SK-MEL-5 (cell line): ENCODE measurements at regions not wholly inside any gene's neighbourhood (a gene's known extent, or its start where the extent isn't known, plus 50 kb on each side); places are given as distances from the start of the nearest gene placed in this dataset.

Experiments
- DNase-seq: peaks from one replicate; pipeline ENCODE4 v3.0.0-alpha.2; 2016; ENCODE audit warnings: low read depth, low spot score
- in situ Hi-C: cut with HindIII; loops from 2 replicates; pipeline ENCODE4 v1.10.0; 2016; ENCODE audit warnings: low sequenced_read_pairs, high pct_unique_total_duplicates, low pct_unique_long_range_greater_than_20kb

- no peak for DNase-seq
- in situ Hi-C loops, result no loop called here
Measured at GRCh38 chr13:44012910-44013757, 133.4 kb downstream of the LACC1 start.

DNA sequence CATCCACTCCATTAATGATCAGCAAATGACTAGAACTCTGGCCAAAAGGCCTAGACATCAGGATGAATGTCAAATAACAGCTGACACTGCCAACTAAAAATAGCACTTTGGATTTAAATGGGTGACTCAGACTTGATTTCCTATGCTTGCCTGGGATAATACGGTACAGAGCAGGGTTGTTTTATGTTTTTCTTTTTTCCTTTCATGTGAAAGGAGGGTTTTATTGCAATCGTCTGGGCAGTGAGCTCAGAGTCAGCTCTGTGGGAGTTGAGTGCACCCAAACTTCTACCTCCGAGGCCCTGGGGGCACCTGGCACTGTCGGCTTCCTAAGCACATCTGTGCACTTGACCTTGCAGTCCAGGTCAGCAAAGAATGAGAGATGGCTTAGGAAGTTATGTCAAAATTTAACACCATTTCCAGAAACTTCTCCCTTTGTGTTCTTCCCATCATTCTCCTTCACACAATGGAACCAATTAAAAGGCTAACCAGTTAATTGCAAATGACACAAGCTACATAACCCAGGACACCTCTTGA is 134.1 kb downstream of the LACC1 start:
- in situ Hi-C loops, result no loop called here
- peak; percentile 17 for DNase-seq

DNA sequence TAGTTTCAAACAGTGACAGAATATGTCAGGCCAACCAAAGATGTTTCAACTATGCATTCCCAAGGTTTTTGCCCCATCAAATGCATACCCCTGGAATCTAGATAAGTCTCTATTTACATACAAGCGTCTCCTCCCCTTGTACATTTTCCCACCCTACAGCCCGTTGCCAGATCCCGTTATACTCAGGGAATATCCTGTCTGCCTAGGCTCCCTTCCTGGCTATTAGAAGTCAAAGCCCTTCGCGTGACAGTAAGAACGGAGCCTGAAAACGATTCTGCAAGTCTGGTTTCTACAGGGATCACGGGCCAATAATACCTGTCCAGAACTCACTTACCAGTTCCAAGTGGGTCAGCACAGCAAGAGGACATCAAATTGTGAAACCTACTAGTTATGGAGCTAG is 134.8 kb downstream of the LACC1 start:
- in situ Hi-C loops, result no loop called here

DNA sequence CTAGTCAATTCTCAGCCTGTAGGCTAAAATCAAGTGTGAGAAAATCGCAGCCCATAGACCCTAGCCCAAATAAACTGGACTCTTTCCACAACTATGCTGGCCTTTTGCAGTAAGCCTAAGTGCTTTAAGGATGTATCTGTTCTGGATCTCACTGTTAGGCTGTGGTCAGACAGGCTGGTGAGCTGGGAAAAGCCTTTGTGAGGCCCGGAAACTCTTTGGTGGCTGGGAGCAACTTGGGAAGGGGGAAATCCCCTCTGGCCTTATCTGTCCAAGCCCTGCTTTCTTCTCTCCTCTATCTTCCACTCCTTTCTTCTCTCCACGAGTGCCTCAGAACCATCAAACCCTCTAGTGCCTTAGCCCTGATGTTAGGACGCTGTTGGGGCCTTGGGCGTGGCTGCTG is 135.4 kb downstream of the LACC1 start:
- no peak for DNase-seq
- in situ Hi-C loops, result no loop called here

More for the DNA sequence above, 134.8 kb downstream of the LACC1 start:
- DNase-seq, result no peak

- in situ Hi-C loops, result no loop called here
- DNase-seq, result no peak
Measured at GRCh38 chr13:44015811-44016210, 136.1 kb downstream of the LACC1 start.

GRCh38 chr13:44017756-44018309 is 138.1 kb downstream of the LACC1 start:
- in situ Hi-C loops, result no loop called here
- DNase-seq, result no peak

DNA sequence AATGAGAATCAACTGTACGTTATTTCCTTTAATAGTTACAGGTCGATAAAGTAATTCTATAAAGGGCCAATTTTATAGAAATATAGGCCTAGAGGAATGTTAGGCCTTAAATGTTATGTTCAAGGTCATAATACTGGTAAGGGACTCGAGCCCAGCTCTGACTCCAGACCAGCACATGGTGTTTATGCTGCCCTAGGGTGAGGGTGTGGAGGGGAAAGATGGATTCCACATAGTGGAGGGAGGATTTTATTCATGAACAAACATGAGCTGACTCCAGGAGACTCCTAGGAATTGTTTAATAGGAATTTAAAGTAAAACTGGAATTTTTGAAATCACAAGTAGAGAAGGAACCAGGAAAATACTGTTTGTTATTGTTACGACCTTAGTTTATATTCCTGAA is 139.9 kb downstream of the LACC1 start:
- DNase-seq, result no peak
- in situ Hi-C loops, result no loop called here

DNA sequence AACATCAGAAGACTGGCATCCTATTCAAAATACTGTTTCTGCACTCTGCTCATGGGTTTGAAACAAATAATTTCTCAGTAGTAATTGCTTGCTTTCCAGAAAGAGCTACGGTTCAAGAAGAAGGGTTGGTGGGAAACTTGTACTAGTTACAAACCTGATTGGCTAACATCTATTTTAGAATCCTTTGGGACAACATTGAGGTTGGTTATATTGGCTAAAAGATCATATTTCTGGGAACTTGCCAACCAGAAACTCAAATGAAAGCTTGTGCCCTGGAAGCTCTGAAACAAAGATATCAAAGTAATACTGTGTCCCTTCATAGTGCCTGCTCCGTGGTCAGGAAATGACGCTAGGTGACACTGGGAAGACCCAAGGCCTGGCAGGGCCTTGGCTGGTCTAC is 141.7 kb downstream of the LACC1 start:
- in situ Hi-C loops, result no loop called here
- DNase-seq, result no peak

GRCh38 chr13:44022196-44022595 is 142.5 kb downstream of the LACC1 start:
- DNase-seq, result no peak
- in situ Hi-C loops, result no loop called here

DNA sequence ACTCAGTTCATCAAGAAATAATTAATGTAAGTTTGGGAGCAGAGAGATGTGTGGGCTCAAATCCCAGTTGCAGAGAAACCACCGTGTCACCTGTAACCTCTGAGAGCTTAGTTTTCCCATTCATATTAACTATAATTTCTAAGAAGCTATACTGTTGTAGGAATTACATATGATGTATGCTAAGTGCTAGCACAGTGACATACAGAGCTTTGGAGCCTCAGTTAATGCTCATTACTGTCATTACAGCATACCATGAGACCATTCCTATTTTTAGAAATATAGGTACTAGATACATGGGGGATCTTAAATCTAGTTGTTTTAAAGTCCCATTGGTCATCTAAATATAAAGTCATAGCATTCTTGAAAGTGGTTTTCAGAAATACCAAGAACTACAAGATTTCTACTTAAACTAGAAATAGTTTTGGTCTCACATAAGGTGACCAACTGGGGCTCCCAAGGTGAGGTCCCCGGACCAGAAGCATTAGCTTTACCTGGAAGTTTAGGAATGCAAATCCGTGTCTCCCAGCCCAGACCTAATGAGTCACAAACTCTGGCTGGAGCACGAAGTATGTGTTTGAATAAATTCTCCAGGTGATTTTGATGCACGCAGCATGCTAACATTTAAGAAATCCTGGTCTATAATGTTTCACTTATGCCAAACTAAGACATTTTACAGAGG is 144.6 kb downstream of the LACC1 start:
- DNase-seq, result no peak
- in situ Hi-C loops, result no loop called here

DNA sequence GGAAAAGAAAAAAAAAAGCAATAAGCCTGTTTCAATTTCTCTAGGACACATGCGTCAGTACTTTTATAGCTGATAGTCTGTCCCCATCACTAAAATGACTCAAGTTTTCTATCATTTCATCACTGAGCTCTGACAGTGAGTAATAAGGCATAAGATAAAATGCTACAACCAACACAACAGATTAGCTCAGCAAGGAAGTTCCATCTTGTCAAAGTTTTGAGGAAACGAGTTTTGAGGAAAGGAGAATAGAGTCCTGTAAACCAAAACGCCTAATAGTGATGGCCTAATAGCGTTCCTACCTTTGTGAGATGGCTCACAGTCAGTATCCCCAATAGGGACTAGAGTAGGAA is 145.1 kb downstream of the LACC1 start:
- in situ Hi-C loops, result loop anchor here (25.0 kb wide), 1 partner anchor 412 kb away; no protein-coding TSS in a partner anchor
- no peak for DNase-seq

DNA sequence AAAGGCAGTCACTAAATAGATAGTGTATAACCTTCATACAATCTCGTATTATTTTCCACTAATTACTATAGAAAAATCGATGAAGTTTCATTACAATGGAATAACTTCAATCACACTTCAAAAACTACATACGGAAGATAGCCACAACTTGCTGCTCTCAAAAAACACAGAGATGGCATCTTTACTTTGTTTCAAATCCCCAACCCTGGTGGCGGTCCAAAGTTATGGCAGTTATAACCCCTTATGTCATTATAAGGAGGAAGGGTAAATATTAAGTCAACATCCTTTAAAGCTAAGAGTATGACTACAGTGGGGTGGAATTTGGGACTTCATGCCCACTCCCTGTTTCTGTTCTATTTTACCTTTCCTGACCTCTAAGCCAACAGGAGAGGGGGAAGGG is 146.5 kb downstream of the LACC1 start:
- in situ Hi-C loops, result loop anchor here (25.0 kb wide), 1 partner anchor 411 kb away; no protein-coding TSS in a partner anchor

GRCh38 chr13:44028734-44029133 is 149.0 kb downstream of the LACC1 start:
- in situ Hi-C loops, result loop anchor here (25.0 kb wide), 1 partner anchor 409 kb away; no protein-coding TSS in a partner anchor
- no peak for DNase-seq

More for the DNA sequence above, 146.5 kb downstream of the LACC1 start:
- no peak for DNase-seq

- DNase-seq, result no peak
- in situ Hi-C loops, result loop anchor here (25.0 kb wide), 1 partner anchor 407 kb away; no protein-coding TSS in a partner anchor
Measured at GRCh38 chr13:44030615-44031014, 150.9 kb downstream of the LACC1 start.

- in situ Hi-C loops, result loop anchor here (25.0 kb wide), 1 partner anchor 406 kb away; no protein-coding TSS in a partner anchor
- DNase-seq, result peak; percentile 8
Measured at GRCh38 chr13:44031555-44031954, 151.9 kb downstream of the LACC1 start.

DNA sequence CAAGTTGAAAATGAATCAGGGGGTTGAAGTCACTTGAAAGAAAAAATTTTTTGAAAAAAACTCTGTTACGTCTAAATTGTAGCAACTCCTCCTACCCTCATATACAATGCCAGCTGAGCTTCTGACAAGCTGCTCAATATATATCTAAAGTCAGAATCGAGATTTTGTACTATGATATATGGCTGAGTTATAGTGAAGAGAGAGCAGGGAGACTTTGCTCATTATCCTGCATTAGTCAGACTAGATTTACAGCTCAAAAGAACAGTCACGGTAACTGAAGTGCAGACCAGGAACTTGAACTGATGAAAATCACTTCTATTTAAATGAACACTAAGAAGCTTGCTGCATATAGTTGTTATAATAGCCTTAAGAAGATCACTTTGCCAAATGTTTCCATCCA is 153.1 kb downstream of the LACC1 start:
- no peak for DNase-seq
- in situ Hi-C loops, result loop anchor here (25.0 kb wide), 1 partner anchor 404 kb away; no protein-coding TSS in a partner anchor

- in situ Hi-C loops, result loop anchor here (25.0 kb wide), 1 partner anchor 402 kb away; no protein-coding TSS in a partner anchor
- no peak for DNase-seq
Measured at GRCh38 chr13:44035400-44035799, 155.7 kb downstream of the LACC1 start.
